ENCODE measurements at regions not wholly inside any gene's neighbourhood (a gene's known extent, or its start where the extent isn't known, plus 50 kb on each side); places are given as distances from the start of the nearest gene placed in this dataset.
"Not testable (repeated sequence)": the region's sequence is repeated elsewhere in the genome, so short reads cannot be mapped to it uniquely, and the experiment has no call there.

DNA sequence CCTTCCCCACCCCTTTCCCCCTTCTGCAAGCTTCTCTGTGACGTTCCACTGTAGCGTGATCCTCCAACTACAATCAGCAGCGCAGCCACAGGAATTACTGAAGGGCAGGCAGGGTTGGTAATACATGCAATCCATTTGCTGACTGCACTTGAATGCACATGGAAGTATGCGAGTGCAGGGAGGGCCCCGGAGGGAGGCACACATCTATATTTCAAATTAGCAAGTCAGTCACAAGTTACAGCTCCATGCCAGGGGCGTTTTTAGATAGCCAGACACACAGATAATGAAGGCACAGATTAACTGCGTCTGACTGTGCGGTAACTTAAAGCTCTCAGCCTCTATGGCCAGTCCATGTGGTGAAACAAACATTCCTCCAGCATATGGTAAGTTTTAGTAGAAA is 209.2 kb upstream of the GATA6 start:
- ATAC-seq: no peak
- intact Hi-C loops (cut with DNase I): no loop called here
- Histone ChIP-seq H3K36me3 (replicated peaks in 1 of 2; ENCODE audit: insufficient read depth in 1 of 2, low read depth in 2 of 2) (no peaks in the 10 kb centered on the region), H3K4me1 (no peaks in the 10 kb centered on the region), H3K9me3 (no peaks in the 10 kb centered on the region), H3K4me3 (no peak overlapping the region), H3K27ac (no peak overlapping the region), H3K27me3 (no peaks in the 10 kb centered on the region)
- no peak for DNase-seq
- WGBS, 2 donors: 79 to 87% methylated on average over 6 to 8 of the region's 8 CpGs
- TF ChIP-seq, protein P1, sequence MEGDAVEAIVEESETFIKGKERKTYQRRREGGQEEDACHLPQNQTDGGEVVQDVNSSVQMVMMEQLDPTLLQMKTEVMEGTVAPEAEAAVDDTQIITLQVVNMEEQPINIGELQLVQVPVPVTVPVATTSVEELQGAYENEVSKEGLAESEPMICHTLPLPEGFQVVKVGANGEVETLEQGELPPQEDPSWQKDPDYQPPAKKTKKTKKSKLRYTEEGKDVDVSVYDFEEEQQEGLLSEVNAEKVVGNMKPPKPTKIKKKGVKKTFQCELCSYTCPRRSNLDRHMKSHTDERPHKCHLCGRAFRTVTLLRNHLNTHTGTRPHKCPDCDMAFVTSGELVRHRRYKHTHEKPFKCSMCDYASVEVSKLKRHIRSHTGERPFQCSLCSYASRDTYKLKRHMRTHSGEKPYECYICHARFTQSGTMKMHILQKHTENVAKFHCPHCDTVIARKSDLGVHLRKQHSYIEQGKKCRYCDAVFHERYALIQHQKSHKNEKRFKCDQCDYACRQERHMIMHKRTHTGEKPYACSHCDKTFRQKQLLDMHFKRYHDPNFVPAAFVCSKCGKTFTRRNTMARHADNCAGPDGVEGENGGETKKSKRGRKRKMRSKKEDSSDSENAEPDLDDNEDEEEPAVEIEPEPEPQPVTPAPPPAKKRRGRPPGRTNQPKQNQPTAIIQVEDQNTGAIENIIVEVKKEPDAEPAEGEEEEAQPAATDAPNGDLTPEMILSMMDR (IDR thresholded peaks at IDR 0.05): no peak
- no peak for TF ChIP-seq POLR2A (IDR thresholded peaks at IDR 0.05)

DNA sequence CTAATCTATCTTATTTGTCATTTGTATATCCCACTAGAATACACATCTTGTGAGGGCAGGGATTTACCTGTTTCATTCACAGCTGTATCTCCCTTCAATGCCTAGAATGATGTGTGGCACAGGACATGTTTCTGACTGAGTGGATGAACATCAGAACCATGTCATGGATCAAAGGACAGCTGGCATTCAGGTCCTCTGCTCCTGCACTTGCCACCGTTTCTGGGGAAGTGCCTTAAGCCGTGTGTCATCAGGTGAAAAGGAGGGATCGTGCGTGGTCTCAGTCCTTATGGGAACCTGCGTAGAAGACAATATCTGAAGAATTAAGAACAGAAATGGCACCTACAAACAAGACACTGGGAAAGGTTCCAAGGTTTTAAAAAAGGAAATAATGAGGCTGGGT is 206.1 kb upstream of the GATA6 start:
- no peak overlapping the region for H3K4me3 ChIP-seq
- H3K36me3 ChIP-seq (replicated peaks in 1 of 2; ENCODE audit: insufficient read depth in 1 of 2, low read depth in 2 of 2): no peaks in the 10 kb centered on the region
- no peak for DNase-seq
- TF ChIP-seq POLR2A (IDR thresholded peaks at IDR 0.05): no peak
- TF ChIP-seq, protein P1 (IDR thresholded peaks at IDR 0.05): no peak
- H3K27ac ChIP-seq: no peak overlapping the region
- intact Hi-C loops (cut with DNase I): no loop called here
- no peak for ATAC-seq
- H3K4me1 ChIP-seq: no peaks in the 10 kb centered on the region
- H3K9me3 ChIP-seq: no peaks in the 10 kb centered on the region
- no peaks in the 10 kb centered on the region for H3K27me3 ChIP-seq
- 82 to 96% methylated on average over 5 of the region's 5 CpGs for WGBS, 2 donors

DNA sequence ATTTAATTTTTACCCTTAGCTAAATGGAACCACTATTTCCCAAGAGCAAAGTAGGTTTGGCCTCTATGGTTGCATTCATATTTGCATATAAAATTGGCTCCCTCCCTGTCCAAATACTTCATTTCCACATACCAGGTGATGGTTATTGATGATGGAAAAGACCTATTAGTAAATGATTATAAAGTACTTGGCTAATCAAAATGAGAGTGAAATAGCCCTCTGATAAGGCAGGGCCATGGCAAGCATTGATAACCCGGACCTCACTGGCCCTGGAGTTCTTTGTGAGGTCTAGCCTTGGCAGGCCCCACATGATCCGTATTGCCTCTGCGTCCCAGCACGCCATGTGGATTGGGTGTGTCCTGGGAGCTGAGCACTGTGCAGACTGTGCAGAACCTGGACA is 201.1 kb upstream of the GATA6 start:
- Histone ChIP-seq H3K9me3 (no peaks in the 10 kb centered on the region), H3K4me1 (no peaks in the 10 kb centered on the region), H3K27me3 (no peaks in the 10 kb centered on the region), H3K4me3 (no peak overlapping the region), H3K36me3 (replicated peaks in 1 of 2; ENCODE audit: insufficient read depth in 1 of 2, low read depth in 2 of 2) (no peaks in the 10 kb centered on the region), H3K27ac (no peak overlapping the region)
- WGBS, 2 donors: 54 to 57% methylated on average over 1 to 4 of the region's 4 CpGs
- TF ChIP-seq, protein P1 (IDR thresholded peaks at IDR 0.05): no peak
- no peak for TF ChIP-seq POLR2A (IDR thresholded peaks at IDR 0.05)
- intact Hi-C loops (cut with DNase I): no loop called here
- ATAC-seq (peak; percentile 21), DNase-seq (peak in 1 of 4 donors; percentile 13)

DNA sequence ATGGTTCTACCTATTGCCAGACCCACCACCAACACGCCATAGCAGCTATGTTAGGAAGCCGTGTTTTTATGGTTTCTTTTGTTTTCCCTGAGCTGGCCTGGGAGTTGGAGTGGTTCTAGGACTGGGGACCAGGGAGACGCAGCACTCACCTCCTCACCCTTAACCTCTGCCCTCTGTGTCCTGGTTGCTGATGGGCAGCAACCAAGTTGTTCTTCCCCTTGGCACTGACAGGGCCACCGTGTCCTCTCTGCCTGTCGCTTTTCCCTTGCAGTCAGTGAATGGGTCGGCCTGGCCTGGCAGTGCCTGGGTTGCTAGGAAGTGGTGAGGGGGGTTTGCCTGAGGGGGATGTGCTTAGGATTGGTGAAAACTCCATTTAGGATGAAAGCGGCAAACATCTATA is 197.1 kb upstream of the GATA6 start:
- 88 to 93% methylated on average over 7 of the region's 7 CpGs for WGBS, 2 donors
- Histone ChIP-seq H3K27me3 (no peaks in the 10 kb centered on the region), H3K4me3 (no peak overlapping the region), H3K4me1 (no peaks in the 10 kb centered on the region), H3K27ac (no peak overlapping the region), H3K9me3 (no peaks in the 10 kb centered on the region), H3K36me3 (replicated peaks in 1 of 2; ENCODE audit: insufficient read depth in 1 of 2, low read depth in 2 of 2) (no peaks in the 10 kb centered on the region)
- intact Hi-C loops (cut with DNase I): no loop called here
- ATAC-seq (no peak), DNase-seq (no peak)
- no peak for TF ChIP-seq POLR2A (IDR thresholded peaks at IDR 0.05)
- TF ChIP-seq, protein P1 (IDR thresholded peaks at IDR 0.05): no peak

DNA sequence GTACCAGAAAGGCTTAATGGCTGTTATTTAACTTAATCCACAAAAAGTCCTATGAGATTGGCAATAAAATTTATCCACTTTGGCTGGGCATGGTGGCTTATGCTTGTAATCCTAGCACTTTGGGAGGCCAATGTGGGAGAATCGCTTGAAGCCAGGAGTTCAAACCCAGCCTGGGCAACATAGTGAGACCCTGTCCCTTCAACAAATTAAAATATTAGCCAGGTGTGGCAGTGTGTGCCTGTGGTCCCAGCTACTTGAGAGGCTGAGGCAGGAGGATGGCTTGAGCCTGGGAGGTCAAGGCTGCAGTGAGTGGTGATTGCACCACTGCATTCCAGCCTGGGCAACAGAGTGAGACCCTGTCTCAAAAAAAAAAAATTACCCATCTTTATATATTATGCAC is 193.4 kb upstream of the GATA6 start:
- H3K27ac ChIP-seq; H3K27me3 ChIP-seq; H3K4me3 ChIP-seq; H3K36me3 ChIP-seq (replicated peaks in 1 of 2; ENCODE audit: insufficient read depth in 1 of 2, low read depth in 2 of 2); ATAC-seq; DNase-seq; intact Hi-C loops (cut with DNase I); H3K9me3 ChIP-seq: not testable (repeated sequence)
- 100% methylated on average over 1 of the region's 1 CpG for WGBS, 2 donors
- peaks cover 14% of the 10 kb centered on the region for H3K4me1 ChIP-seq
